ENCODE measurements at regions not wholly inside any gene's neighbourhood (a gene's known extent, or its start where the extent isn't known, plus 50 kb on each side); places are given as distances from the start of the nearest gene placed in this dataset.

DNA sequence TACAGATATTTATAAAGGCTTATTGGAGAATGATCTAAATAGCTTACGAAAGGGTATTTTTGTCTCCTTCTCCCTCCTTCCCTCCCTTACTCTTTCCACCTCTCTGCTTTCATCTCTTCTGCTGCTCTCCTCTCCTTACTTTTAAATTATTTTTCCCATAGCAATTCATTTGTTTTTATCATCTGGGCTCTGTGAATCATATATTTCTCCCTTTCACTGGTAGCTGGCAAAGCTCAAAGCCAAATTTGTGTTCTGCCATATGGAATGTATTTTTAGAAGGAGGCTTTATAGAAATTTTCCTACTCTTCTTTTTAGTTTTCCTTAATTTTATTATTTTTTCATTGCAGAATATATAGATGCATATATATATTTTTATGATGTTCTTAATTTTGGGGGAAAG is 385.8 kb downstream of the C3orf38 start:
- TF ChIP-seq, protein P1, sequence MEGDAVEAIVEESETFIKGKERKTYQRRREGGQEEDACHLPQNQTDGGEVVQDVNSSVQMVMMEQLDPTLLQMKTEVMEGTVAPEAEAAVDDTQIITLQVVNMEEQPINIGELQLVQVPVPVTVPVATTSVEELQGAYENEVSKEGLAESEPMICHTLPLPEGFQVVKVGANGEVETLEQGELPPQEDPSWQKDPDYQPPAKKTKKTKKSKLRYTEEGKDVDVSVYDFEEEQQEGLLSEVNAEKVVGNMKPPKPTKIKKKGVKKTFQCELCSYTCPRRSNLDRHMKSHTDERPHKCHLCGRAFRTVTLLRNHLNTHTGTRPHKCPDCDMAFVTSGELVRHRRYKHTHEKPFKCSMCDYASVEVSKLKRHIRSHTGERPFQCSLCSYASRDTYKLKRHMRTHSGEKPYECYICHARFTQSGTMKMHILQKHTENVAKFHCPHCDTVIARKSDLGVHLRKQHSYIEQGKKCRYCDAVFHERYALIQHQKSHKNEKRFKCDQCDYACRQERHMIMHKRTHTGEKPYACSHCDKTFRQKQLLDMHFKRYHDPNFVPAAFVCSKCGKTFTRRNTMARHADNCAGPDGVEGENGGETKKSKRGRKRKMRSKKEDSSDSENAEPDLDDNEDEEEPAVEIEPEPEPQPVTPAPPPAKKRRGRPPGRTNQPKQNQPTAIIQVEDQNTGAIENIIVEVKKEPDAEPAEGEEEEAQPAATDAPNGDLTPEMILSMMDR (IDR thresholded peaks at IDR 0.05; ENCODE audit: control extremely low read depth in 1 of 3, insufficient read depth in 1 of 3, low read depth in 1 of 3, low read length in 3 of 3), result no peak
- TF ChIP-seq EZH2 (IDR thresholded peaks at IDR 0.05; ENCODE audit: low read depth, low read length, severe bottlenecking) (no peak), JUN (IDR thresholded peaks at IDR 0.05; ENCODE audit: low read depth, low read length) (no peak), CHD2 (IDR thresholded peaks at IDR 0.05; ENCODE audit: low read length) (no peak), EP300 (IDR thresholded peaks at IDR 0.05; ENCODE audit: borderline replicate concordance in 1 of 2, low read depth in 2 of 2, low read length in 2 of 2) (no peak), JUND (IDR thresholded peaks at IDR 0.05; ENCODE audit: low read length) (no peak)

Data from H1 (cell line).